K562 (cell line): ENCODE measurements at regions not wholly inside any gene's neighbourhood (a gene's known extent, or its start where the extent isn't known, plus 50 kb on each side); places are given as distances from the start of the nearest gene placed in this dataset.

Source experiments
- EP300 ChIP-seq: IDR thresholded peaks from 2 replicates; pipeline ENCODE4 v1.6.1; 2012; ENCODE audit warnings: low read length, improper control_type of control experiment
- TF ChIP-seq, protein P1 (sequence below): IDR thresholded peaks from 2 replicates; pipeline ENCODE4 v1.6.1; 2012; ENCODE audit warnings: low read depth, low read length, improper control_type of control experiment, borderline replicate concordance

DNA sequence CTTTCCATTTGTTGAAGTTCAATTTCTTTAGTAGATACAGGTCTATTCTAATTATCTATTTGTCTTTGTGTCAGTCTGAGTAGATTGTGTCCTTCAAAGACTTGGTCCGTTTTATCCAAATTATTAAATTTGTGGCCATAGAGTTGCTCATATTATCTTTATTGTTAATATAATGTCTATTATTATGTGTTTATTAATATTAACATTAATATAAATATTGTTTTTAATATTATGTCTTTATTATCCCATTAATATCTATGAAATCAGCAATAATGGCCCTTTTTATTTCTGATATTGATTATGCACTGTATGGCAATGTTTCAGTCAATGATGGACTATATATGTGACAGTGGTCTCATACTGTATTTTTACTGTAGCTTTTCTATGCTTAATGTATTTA, 2067.3 kb upstream of the AGA start:
- TF ChIP-seq EP300: no peak
- TF ChIP-seq, protein P1, sequence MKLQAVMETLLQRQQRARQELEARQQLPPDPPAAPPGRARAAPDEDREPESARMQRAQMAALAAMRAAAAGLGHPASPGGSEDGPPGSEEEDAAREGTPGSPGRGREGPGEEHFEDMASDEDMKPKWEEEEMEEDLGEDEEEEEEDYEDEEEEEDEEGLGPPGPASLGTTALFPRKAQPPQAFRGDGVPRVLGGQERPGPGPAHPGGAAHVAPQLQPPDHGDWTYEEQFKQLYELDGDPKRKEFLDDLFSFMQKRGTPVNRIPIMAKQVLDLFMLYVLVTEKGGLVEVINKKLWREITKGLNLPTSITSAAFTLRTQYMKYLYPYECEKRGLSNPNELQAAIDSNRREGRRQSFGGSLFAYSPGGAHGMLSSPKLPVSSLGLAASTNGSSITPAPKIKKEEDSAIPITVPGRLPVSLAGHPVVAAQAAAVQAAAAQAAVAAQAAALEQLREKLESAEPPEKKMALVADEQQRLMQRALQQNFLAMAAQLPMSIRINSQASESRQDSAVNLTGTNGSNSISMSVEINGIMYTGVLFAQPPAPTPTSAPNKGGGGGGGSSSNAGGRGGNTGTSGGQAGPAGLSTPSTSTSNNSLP: no peak
